Vagina (tissue), 2 donors: ENCODE measurements at regions not wholly inside any gene's neighbourhood (a gene's known extent, or its start where the extent isn't known, plus 50 kb on each side); places are given as distances from the start of the nearest gene placed in this dataset.

Source experiments
- DNase-seq, 2 donors: peaks; one replicate each; pipeline ENCODE4 v3.0.0-alpha.2; 2017; ENCODE audit errors: extremely low spot score in 2 of 2
- H3K27ac ChIP-seq: fragments of 200-600 bp; sonication (generic); one replicate; pipeline ENCODE4 v1.5.1; 2019
- H3K27me3 ChIP-seq: fragments of 200-600 bp; sonication (generic); one replicate; pipeline ENCODE4 v1.5.1; 2019
- H3K36me3 ChIP-seq, 2 donors: fragments of 200-600 bp; sonication (generic); one replicate each; pipeline ENCODE4 v1.5.1; 2017 to 2019
- H3K4me1 ChIP-seq: fragments of 200-600 bp; sonication (generic); one replicate; pipeline ENCODE4 v1.5.1; 2019
- H3K4me3 ChIP-seq, 2 donors: fragments of 200-600 bp; sonication (generic); 1 replicate in 1 of 2; 2 replicates in 1 of 2; pipeline ENCODE4 v1.5.1; 2016 to 2019
- H3K9me3 ChIP-seq: fragments of 200-600 bp; sonication (generic); one replicate; pipeline ENCODE4 v1.5.1; 2019
- CTCF ChIP-seq, 3 experiments: fragments of 450-650 bp in 2 of 3; fragments of 200-600 bp in 1 of 3; sonication (generic) in 1 of 3; IDR thresholded peaks; one replicate each; pipeline ENCODE4 v1.5.1; 2017 to 2019; ENCODE audit warnings: antibody characterized with exemption in 3 of 3, mild to moderate bottlenecking in 2 of 3, moderate library complexity in 2 of 3
- POLR2A ChIP-seq, 2 donors: fragments of 450-650 bp; IDR thresholded peaks; one replicate each; pipeline ENCODE4 v1.6.1; 2017; ENCODE audit warnings: antibody characterized with exemption in 2 of 2, mild to moderate bottlenecking in 2 of 2, moderate library complexity in 2 of 2
- POLR2AphosphoS5 ChIP-seq, 2 donors: sonication (generic); formaldehyde crosslinking; IDR thresholded peaks; one replicate each; pipeline ENCODE4 v1.9.0; 2017; ENCODE audit warnings: antibody characterized with exemption in 2 of 2, mild to moderate bottlenecking in 2 of 2, low read depth in 1 of 2; ENCODE audit not compliant: insufficient read depth in 1 of 2
- intact Hi-C: fragments of 100-400 bp; cut with DNase I; formaldehyde crosslinking; loops from one replicate; pipeline ENCODE4 v1.15.1; 2023

GRCh38 chr1:219269171-219269570 is 95.5 kb downstream of the LYPLAL1 start:
- Histone ChIP-seq H3K27ac (no peak overlapping the region), H3K36me3 (no peaks in the 10 kb centered on the region), H3K4me3 (no peak overlapping the region), H3K9me3 (no peaks in the 10 kb centered on the region), H3K4me1 (peaks cover 30% of the 10 kb centered on the region), H3K27me3 (no peaks in the 10 kb centered on the region)
- intact Hi-C loops, result no loop called here
- DNase-seq, result no peak
- TF ChIP-seq POLR2A (IDR thresholded peaks at IDR 0.05), result no peak
- no peak for TF ChIP-seq CTCF (IDR thresholded peaks at IDR 0.05)
- no peak for TF ChIP-seq POLR2AphosphoS5 (IDR thresholded peaks at IDR 0.05; ENCODE audit: insufficient read depth in 1 of 2, low read depth in 1 of 2)

DNA sequence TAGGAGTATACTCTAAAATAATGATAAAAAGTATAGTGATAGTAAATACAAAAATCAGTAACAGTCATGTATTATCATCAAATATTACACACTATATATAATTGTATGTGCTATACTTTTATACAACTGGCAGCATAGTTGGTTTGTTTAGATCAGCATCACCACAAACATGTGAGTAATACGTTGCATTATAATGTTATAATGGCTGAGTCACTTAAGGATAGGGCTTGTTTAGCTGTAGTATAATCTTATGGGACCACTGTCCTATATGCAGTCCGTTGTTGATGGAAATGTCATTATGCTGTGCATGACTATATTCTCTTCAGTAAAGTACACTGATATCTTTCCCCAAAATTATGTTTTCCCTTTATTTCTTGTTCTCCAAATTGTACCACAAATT is 92.8 kb downstream of the LYPLAL1 start:
- intact Hi-C loops, result no loop called here
- H3K27me3 ChIP-seq, result no peaks in the 10 kb centered on the region
- TF ChIP-seq CTCF (IDR thresholded peaks at IDR 0.05) (no peak), POLR2AphosphoS5 (IDR thresholded peaks at IDR 0.05; ENCODE audit: insufficient read depth in 1 of 2, low read depth in 1 of 2) (no peak), POLR2A (IDR thresholded peaks at IDR 0.05) (no peak)

GRCh38 chr1:219265026-219265515 is 91.4 kb downstream of the LYPLAL1 start:
- no peak for DNase-seq
- peak in 1 of 2 donors; percentile 12 for TF ChIP-seq POLR2AphosphoS5 (IDR thresholded peaks at IDR 0.05; ENCODE audit: insufficient read depth in 1 of 2, low read depth in 1 of 2)
- no peak for TF ChIP-seq POLR2A (IDR thresholded peaks at IDR 0.05)
- no peak for TF ChIP-seq CTCF (IDR thresholded peaks at IDR 0.05)
- intact Hi-C loops, result no loop called here
- H3K9me3 ChIP-seq, result no peaks in the 10 kb centered on the region
- peak overlapping the region; percentile 50 for H3K27ac ChIP-seq
- H3K4me1 ChIP-seq, result peaks cover 19% of the 10 kb centered on the region
- H3K36me3 ChIP-seq, result no peaks in the 10 kb centered on the region
- H3K27me3 ChIP-seq, result no peaks in the 10 kb centered on the region
- H3K4me3 ChIP-seq, result no peak overlapping the region

More for the DNA sequence above, 92.8 kb downstream of the LYPLAL1 start:
- peaks cover 20% of the 10 kb centered on the region for H3K4me1 ChIP-seq
- H3K27ac ChIP-seq, result no peak overlapping the region
- no peaks in the 10 kb centered on the region for H3K9me3 ChIP-seq
- no peak overlapping the region for H3K4me3 ChIP-seq
- DNase-seq, result no peak
- no peaks in the 10 kb centered on the region for H3K36me3 ChIP-seq

DNA sequence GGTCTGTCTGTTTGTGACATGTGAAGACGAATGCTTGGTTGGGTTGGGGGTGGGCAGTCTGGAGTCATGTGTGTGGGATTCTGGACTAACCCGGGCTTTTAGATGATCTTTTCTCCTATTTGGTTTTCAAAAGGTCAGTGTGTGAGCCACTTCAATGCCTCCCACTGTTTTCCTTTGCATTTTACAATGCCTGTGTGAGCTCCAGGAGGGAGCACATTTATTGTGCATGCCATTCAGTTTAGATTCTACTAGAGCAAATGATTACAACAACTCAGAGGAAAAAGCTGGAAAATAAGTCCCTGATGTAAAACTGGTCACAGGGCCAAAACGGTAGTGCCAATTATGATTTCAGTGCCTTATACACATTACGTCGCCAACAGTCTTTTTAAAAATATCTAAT is 90.9 kb downstream of the LYPLAL1 start:
- intact Hi-C loops, result no loop called here
- Histone ChIP-seq H3K27ac (peak overlapping the region; percentile 50), H3K36me3 (no peaks in the 10 kb centered on the region), H3K27me3 (no peaks in the 10 kb centered on the region), H3K4me3 (no peak overlapping the region), H3K4me1 (peaks cover 19% of the 10 kb centered on the region), H3K9me3 (no peaks in the 10 kb centered on the region)
- TF ChIP-seq POLR2AphosphoS5 (IDR thresholded peaks at IDR 0.05; ENCODE audit: insufficient read depth in 1 of 2, low read depth in 1 of 2) (no peak), POLR2A (IDR thresholded peaks at IDR 0.05) (no peak)
- no peak for DNase-seq
